Lower lobe of right lung (tissue), 2 donors: ENCODE measurements at regions not wholly inside any gene's neighbourhood (a gene's known extent, or its start where the extent isn't known, plus 50 kb on each side); places are given as distances from the start of the nearest gene placed in this dataset.

Experiments used
- ATAC-seq, 2 donors: fragments of 200-7000 bp; cut with Tn5 transposase; one replicate each; pipeline ENCODE4 v1.9.1; 2020 to 2022; ENCODE audit warnings: mild to moderate bottlenecking in 2 of 2, moderate library complexity in 2 of 2
- DNase-seq: peaks from one replicate; pipeline ENCODE4 v3.0.0-alpha.2; 2020
- H3K27ac ChIP-seq: fragments of 200-600 bp; one replicate; pipeline ENCODE4 v1.8.0; 2022
- H3K27me3 ChIP-seq: fragments of 200-600 bp; one replicate; pipeline ENCODE4 v1.8.0; 2022; ENCODE audit warnings: low read depth
- H3K36me3 ChIP-seq: fragments of 200-600 bp; one replicate; pipeline ENCODE4 v1.8.0; 2022; ENCODE audit warnings: mild to moderate bottlenecking
- H3K4me1 ChIP-seq: fragments of 200-600 bp; one replicate; pipeline ENCODE4 v1.8.0; 2022
- H3K4me3 ChIP-seq: fragments of 200-600 bp; one replicate; pipeline ENCODE4 v1.8.0; 2022; ENCODE audit warnings: mild to moderate bottlenecking
- H3K9me3 ChIP-seq: fragments of 200-600 bp; one replicate; pipeline ENCODE4 v1.8.0; 2022
- CTCF ChIP-seq: fragments of 200-600 bp; IDR thresholded peaks from one replicate; pipeline ENCODE4 v1.8.0; 2022; ENCODE audit warnings: antibody characterized with exemption, mild to moderate bottlenecking
- intact Hi-C: fragments of 100-400 bp; cut with DNase I; formaldehyde crosslinking; loops from one replicate; pipeline ENCODE4 v1.11.0; 2022
- donor health status: DM: no; HTN: yes; CAD: no; lungs with severe emphysema.

DNA sequence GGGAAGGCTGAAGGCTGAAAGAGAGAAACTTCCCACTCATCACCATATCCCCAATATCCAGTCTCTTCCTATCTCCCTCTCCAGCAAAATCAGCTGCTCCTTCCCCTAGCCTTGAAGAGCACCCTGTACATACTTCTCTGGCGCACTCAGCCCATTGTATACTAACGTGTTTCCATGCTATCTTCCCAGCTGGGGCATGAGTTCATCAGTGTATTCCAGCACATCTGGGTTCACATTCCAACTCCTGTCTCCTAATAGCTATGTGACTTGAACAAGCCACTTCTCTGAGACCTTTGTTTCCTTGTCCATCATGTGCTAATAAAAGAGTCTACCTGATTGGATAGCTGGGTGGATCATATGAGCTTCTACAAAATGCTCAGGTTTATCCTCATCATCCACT is 51.1 kb upstream of the OLIG2 start:
- Histone ChIP-seq H3K9me3 (no peaks in the 10 kb centered on the region), H3K4me3 (no peak overlapping the region), H3K4me1 (no peaks in the 10 kb centered on the region), H3K36me3 (no peaks in the 10 kb centered on the region), H3K27me3 (peaks cover 11% of the 10 kb centered on the region), H3K27ac (no peak overlapping the region)
- TF ChIP-seq CTCF: no peak
- DNase-seq (no peak), ATAC-seq (no peak)
- intact Hi-C loops: no loop called here

DNA sequence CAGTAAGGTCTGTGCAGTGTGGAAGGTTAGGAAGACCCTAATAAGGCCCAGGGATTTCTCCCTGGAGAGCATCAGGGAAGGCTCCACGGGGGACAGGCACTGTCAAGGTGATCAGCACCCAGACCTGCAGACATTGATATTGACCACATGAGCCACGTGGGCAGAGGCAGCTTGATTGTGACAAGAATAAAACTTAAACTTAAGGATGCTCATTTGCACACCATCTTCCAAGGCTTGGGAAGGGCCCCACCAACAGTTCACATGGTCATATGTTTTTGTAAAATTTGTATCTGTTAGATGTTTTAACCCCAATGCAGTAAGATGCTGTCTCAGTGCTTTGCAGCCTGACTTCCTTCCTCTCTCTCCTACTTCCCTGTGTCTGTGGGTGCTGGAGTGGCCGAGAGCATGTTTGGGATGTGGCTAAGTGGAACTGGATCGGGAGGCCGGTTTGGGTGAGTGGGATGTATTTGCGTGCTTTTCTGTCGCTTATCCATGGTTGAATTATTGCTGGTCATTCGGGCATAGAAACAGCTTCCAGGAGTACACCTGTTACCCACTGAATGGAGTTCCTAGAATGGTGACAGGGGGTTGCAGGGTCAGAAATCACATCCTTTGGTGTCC is 49.8 kb upstream of the OLIG2 start:
- ATAC-seq: no peak
- H3K9me3 ChIP-seq: no peaks in the 10 kb centered on the region
- peaks cover 11% of the 10 kb centered on the region for H3K27me3 ChIP-seq
- no peak for TF ChIP-seq CTCF
- intact Hi-C loops: no loop called here
- H3K4me3 ChIP-seq: no peak overlapping the region
- no peaks in the 10 kb centered on the region for H3K36me3 ChIP-seq
- no peaks in the 10 kb centered on the region for H3K4me1 ChIP-seq
- no peak overlapping the region for H3K27ac ChIP-seq
- no peak for DNase-seq
